ENCODE measurements at regions not wholly inside any gene's neighbourhood (a gene's known extent, or its start where the extent isn't known, plus 50 kb on each side); places are given as distances from the start of the nearest gene placed in this dataset.

DNA sequence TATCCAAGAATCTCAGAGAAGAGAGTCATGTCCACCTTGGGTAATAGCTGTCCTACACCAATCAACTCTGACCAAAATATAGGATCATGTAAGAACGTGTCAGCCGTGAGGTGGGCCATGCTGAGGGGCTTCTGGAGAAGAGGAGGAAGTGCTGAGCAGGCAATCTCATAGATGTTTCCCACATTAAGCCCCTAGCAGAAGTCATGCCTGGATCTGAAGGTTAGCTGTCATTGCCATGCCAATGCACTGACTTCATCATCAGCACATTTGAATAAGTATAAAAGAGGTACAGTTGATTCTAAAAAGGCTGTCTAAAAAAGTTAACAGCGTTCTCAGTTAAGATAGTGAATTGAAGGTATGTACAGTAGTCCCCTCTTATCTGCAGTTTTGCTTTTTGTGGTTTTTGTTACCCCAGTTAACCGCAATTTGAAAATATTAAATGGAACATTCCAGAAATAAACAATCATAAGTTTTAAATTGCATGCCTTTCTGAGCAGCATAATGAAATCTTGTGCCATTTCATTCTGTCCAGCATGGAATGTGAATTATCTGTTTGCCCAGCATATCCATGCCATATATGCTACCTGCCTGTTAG lies 67.2 kb upstream of the TMEM17 start:
- Histone ChIP-seq H3K27ac (no peak overlapping the region), H3K4me1 (replicated peaks) (no peaks in the 10 kb centered on the region), H3K4me3 (no peak overlapping the region), H3K36me3 (no peaks in the 10 kb centered on the region), H3K9me3 (no peaks in the 10 kb centered on the region), H3K27me3 (replicated peaks; ENCODE audit: insufficient read depth) (no peaks in the 10 kb centered on the region)
- no peak for DNase-seq (ENCODE audit: low spot score)
- intact Hi-C loops (cut with DNase I): no loop called here
- TF ChIP-seq, protein P1, sequence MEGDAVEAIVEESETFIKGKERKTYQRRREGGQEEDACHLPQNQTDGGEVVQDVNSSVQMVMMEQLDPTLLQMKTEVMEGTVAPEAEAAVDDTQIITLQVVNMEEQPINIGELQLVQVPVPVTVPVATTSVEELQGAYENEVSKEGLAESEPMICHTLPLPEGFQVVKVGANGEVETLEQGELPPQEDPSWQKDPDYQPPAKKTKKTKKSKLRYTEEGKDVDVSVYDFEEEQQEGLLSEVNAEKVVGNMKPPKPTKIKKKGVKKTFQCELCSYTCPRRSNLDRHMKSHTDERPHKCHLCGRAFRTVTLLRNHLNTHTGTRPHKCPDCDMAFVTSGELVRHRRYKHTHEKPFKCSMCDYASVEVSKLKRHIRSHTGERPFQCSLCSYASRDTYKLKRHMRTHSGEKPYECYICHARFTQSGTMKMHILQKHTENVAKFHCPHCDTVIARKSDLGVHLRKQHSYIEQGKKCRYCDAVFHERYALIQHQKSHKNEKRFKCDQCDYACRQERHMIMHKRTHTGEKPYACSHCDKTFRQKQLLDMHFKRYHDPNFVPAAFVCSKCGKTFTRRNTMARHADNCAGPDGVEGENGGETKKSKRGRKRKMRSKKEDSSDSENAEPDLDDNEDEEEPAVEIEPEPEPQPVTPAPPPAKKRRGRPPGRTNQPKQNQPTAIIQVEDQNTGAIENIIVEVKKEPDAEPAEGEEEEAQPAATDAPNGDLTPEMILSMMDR (IDR thresholded peaks at IDR 0.05): no peak
- TF ChIP-seq POLR2AphosphoS5 (IDR thresholded peaks at IDR 0.05) (no peak), POLR2A (IDR thresholded peaks at IDR 0.05) (no peak)
- 87% methylated on average over 4 of the region's 4 CpGs for WGBS

DNA sequence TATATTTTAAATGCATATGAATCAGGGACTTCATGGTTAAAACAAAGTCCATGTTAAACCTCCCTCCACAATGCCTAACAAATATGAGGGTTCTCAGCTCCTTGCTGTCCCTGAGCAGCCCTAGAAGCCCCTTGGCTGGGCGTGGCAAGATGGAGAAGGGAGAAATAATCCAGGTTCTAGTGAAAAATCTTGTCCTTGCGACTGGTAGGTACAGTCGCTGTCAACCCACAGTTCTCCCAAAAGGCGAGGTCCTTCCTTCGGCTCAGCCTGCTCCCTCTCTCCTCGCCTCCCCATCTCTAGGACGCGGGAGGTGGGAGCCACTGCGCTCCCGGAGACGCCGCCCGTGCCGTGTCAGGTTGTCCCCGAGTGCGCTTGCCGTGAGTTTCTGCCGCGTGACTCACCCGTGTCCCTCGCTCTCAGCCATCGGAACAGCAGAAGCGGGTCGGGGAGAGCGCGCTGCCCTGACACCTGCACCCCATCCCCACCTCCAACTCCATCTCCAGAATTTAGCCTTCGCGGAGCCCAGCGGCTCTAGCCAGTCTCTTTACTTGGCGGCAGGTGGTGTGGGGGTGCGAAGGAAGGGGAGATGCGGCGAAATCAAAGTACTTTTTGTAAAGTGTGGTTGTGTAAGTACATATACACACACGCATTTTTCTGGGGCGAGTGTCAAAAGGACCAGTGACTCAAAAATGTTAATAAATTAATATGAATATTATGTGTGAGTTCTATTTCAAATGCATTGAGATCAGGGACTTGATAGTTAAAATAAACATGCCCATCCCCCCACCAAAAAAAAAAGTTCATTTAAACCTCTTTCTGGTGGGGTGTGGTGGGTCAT lies 65.1 kb upstream of the TMEM17 start:
- intact Hi-C loops (cut with DNase I): no loop called here
- DNase-seq (ENCODE audit: low spot score): peak; percentile 6
- no peaks in the 10 kb centered on the region for H3K4me1 ChIP-seq (replicated peaks)
- TF ChIP-seq POLR2AphosphoS5 (IDR thresholded peaks at IDR 0.05) (no peak), POLR2A (IDR thresholded peaks at IDR 0.05) (no peak)
- TF ChIP-seq, protein P1 (IDR thresholded peaks at IDR 0.05): no peak
- no peaks in the 10 kb centered on the region for H3K9me3 ChIP-seq
- 5% methylated on average over 35 of the region's 35 CpGs for WGBS
- no peak overlapping the region for H3K27ac ChIP-seq
- H3K4me3 ChIP-seq: no peak overlapping the region
- H3K27me3 ChIP-seq (replicated peaks; ENCODE audit: insufficient read depth): no peaks in the 10 kb centered on the region
- H3K36me3 ChIP-seq: no peaks in the 10 kb centered on the region

DNA sequence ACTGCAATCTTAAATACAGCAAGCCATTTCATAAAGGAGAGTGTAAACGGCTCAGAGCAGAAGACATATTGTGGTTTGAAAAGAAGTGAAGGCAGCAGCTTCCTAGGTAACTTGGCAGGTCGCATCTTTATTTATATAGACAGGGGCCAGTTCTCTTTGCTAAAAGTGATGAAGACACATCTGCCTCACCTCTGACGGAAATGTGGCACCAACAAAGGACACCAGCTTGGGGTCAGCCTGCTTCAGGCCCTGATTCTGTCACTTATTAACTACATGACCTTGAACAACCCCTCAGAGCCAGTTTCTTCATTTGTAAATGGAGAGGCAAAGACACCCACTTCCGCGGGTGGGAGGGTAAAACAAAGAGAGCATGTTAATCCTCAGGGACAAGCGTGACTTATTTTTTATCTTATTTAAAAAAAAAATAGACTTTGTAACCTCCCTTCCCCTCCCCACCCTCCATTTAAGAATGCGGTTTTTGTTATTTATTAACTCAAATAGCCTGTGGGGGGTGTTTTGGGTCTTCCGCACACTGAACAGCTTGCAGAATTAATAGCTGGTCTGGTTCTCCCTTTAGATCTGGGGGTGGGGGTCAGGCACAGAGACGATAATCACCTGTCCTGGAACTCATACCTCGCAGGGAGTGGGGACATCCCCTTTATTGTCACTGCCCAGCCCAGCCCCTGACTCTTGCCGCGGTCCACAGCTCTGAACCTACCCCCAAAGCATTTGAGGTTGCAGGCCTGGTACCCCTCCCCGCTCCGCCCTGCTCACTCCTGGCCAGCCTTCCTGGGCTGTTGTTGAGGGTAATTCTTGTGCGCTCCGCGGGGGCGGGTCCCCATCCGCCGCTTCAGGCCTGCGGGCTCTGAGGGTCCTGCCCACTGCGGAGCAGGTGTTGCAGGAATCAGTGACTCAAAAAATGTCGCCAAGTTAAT lies 64.2 kb upstream of the TMEM17 start:
- no peak for DNase-seq (ENCODE audit: low spot score)
- Histone ChIP-seq H3K4me3 (no peak overlapping the region), H3K27ac (no peak overlapping the region), H3K4me1 (replicated peaks) (no peaks in the 10 kb centered on the region), H3K9me3 (no peaks in the 10 kb centered on the region), H3K36me3 (no peaks in the 10 kb centered on the region), H3K27me3 (replicated peaks; ENCODE audit: insufficient read depth) (no peaks in the 10 kb centered on the region)
- intact Hi-C loops (cut with DNase I): no loop called here
- 50% methylated on average over 23 of the region's 23 CpGs for WGBS
- TF ChIP-seq POLR2AphosphoS5 (IDR thresholded peaks at IDR 0.05) (no peak), POLR2A (IDR thresholded peaks at IDR 0.05) (no peak)
- TF ChIP-seq, protein P1 (IDR thresholded peaks at IDR 0.05): no peak

DNA sequence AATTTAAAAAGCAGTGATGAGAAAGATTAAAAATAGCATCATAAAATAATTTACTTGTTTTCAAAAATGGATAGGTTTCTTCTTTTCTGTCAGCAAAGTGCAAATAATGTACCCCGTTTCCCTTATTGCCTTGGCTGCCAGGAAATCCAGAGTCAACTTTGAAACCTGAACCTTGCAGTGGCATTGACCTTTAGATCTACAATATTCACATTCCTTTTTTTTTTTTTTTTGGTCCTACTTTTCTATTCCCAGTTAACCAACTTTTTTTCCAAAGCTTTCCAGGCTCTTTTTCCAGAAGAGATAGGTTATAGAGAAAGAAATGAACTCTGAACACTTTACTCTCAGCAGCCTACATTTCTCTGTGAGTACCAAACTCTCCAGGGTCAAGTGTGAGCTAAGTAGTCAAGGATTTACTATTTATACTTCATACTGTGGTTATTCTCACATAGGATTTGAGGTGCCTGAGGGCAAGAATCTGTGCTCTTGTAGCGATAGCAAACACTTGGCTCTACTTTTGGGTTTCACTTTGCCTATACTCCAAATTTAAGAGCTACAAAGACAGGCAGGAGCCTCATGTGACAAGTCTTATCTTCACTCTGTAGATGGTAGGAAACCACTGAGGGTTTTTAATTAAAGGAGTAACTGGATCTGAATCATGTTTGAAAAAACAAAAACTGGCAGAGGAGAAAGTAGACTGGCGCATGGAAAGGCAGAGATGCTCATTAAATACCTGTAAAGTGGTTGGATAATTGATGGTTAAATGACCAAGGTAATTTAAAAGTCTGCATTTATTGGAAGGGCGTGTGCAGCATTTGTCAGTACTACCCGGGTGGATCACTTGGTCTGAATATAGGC lies 63.2 kb upstream of the TMEM17 start:
- intact Hi-C loops (cut with DNase I): no loop called here
- H3K27ac ChIP-seq: no peak overlapping the region
- DNase-seq (ENCODE audit: low spot score): no peak
- H3K4me3 ChIP-seq: no peak overlapping the region
- H3K27me3 ChIP-seq (replicated peaks; ENCODE audit: insufficient read depth): no peaks in the 10 kb centered on the region
- no peaks in the 10 kb centered on the region for H3K36me3 ChIP-seq
- TF ChIP-seq POLR2AphosphoS5 (IDR thresholded peaks at IDR 0.05) (no peak), POLR2A (IDR thresholded peaks at IDR 0.05) (no peak)
- TF ChIP-seq, protein P1 (IDR thresholded peaks at IDR 0.05): no peak
- H3K4me1 ChIP-seq (replicated peaks): no peaks in the 10 kb centered on the region
- no peaks in the 10 kb centered on the region for H3K9me3 ChIP-seq
- WGBS: 82% methylated on average over 5 of the region's 5 CpGs
